Body of pancreas (tissue), 4 donors: ENCODE measurements at regions not wholly inside any gene's neighbourhood (a gene's known extent, or its start where the extent isn't known, plus 50 kb on each side); places are given as distances from the start of the nearest gene placed in this dataset.

Source experiments
- POLR2A ChIP-seq, 3 donors: fragments of 450-650 bp; IDR thresholded peaks; one replicate each; pipeline ENCODE4 v1.6.1; 2016; ENCODE audit warnings: antibody characterized with exemption in 3 of 3, mild to moderate bottlenecking in 2 of 3
- TF ChIP-seq, protein P1 (sequence below), 7 experiments: fragments of 450-650 bp in 4 of 7; fragments of 200-600 bp in 3 of 7; sonication (generic) in 3 of 7; IDR thresholded peaks; one replicate each; pipeline ENCODE4 v1.5.1; 2016 to 2019; ENCODE audit warnings: antibody characterized with exemption in 7 of 7

GRCh38 chr17:71593078-71593477, 527.7 kb upstream of the SOX9 start:
- no peak for TF ChIP-seq POLR2A (IDR thresholded peaks at IDR 0.05)
- TF ChIP-seq, protein P1, sequence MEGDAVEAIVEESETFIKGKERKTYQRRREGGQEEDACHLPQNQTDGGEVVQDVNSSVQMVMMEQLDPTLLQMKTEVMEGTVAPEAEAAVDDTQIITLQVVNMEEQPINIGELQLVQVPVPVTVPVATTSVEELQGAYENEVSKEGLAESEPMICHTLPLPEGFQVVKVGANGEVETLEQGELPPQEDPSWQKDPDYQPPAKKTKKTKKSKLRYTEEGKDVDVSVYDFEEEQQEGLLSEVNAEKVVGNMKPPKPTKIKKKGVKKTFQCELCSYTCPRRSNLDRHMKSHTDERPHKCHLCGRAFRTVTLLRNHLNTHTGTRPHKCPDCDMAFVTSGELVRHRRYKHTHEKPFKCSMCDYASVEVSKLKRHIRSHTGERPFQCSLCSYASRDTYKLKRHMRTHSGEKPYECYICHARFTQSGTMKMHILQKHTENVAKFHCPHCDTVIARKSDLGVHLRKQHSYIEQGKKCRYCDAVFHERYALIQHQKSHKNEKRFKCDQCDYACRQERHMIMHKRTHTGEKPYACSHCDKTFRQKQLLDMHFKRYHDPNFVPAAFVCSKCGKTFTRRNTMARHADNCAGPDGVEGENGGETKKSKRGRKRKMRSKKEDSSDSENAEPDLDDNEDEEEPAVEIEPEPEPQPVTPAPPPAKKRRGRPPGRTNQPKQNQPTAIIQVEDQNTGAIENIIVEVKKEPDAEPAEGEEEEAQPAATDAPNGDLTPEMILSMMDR (IDR thresholded peaks at IDR 0.05) = no peak
